H1 (cell line): ENCODE measurements at regions not wholly inside any gene's neighbourhood (a gene's known extent, or its start where the extent isn't known, plus 50 kb on each side); places are given as distances from the start of the nearest gene placed in this dataset.

Experiments used
- CTCF ChIA-PET: fragments of 300-600 bp; sonication (Branson Sonifier 250); formaldehyde crosslinking; loops from one replicate; lab custom pipeline; 2021; ENCODE audit not compliant: partially characterized antibody; lab: Charles Lee
- POLR2A ChIA-PET: fragments of 300-600 bp; sonication (Branson Sonifier 250); formaldehyde crosslinking; loops from one replicate; lab custom pipeline; 2021; ENCODE audit warnings: inconsistent platforms; ENCODE audit not compliant: partially characterized antibody; lab: Charles Lee
- DNase-seq, 2 experiments: peaks; one replicate each; pipeline versions ENCODE4 v3.0.0 to v3.0.0-alpha.2; 2010 to 2022; ENCODE audit warnings: low spot score in 2 of 2, low read depth in 1 of 2, mixed read lengths in 1 of 2
- FAIRE-seq: peaks from 2 replicates; lab custom pipeline; 2011; peaks lifted over from hg19 to GRCh38; lab: Jason Lieb, UNC
- H2AFZ ChIP-seq: 2 replicates; pipeline ENCODE4 v1.8.1; 2012; ENCODE audit warnings: low read length, inconsistent platforms
- H2AK5ac ChIP-seq: 2 replicates; pipeline ENCODE4 v1.6.1; 2013; ENCODE audit warnings: low read depth, low read length
- H2BK120ac ChIP-seq: replicated peaks from 2 replicates; pipeline ENCODE3; 2013; ENCODE audit warnings: low read depth, low read length, inconsistent platforms
- H2BK12ac ChIP-seq: 2 replicates; pipeline ENCODE4 v1.6.1; 2013; ENCODE audit warnings: low read depth, low read length
- H2BK15ac ChIP-seq: 2 replicates; pipeline ENCODE4 v1.6.1; 2013; ENCODE audit warnings: low read length
- H2BK20ac ChIP-seq: 2 replicates; pipeline ENCODE4 v1.6.1; 2013; ENCODE audit warnings: low read length
- H2BK5ac ChIP-seq: 2 replicates; pipeline ENCODE4 v1.6.1; 2013; ENCODE audit warnings: low read depth, low read length
- H3K14ac ChIP-seq: 2 replicates; pipeline ENCODE4 v1.6.1; 2013; ENCODE audit warnings: inconsistent platforms; ENCODE audit not compliant: insufficient read length
- H3K18ac ChIP-seq: 2 replicates; pipeline ENCODE4 v1.6.1; 2013; ENCODE audit warnings: low read length; ENCODE audit errors: extremely low read depth
- H3K23ac ChIP-seq: 2 replicates; pipeline ENCODE4 v1.6.1; 2013; ENCODE audit warnings: inconsistent platforms; ENCODE audit not compliant: insufficient read length
- H3K23me2 ChIP-seq: 2 replicates; pipeline ENCODE4 v1.6.1; 2013; ENCODE audit warnings: low read depth, low read length
- H3K27ac ChIP-seq: 2 replicates; pipeline ENCODE4 v1.6.1; 2011; ENCODE audit warnings: low read depth, low read length, inconsistent platforms
- H3K27me3 ChIP-seq, 4 experiments: replicated peaks in 1 of 4; 1 replicate in 1 of 4; 2 replicates in 3 of 4; pipeline versions ENCODE4 v1.6.1 to v1.8.1; 2011 to 2013; ENCODE audit warnings: low read length in 3 of 4, mild to moderate bottlenecking in 3 of 4, inconsistent platforms in 2 of 4, mixed read lengths in 2 of 4, moderate library complexity in 1 of 4; ENCODE audit not compliant: control insufficient read depth in 3 of 4, insufficient read depth in 3 of 4; ENCODE audit errors: extremely low read depth in 1 of 4
- H3K36me3 ChIP-seq, 4 experiments: 2 replicates each; pipeline versions ENCODE4 v1.6.1 to v1.8.1; 2011 to 2013; ENCODE audit warnings: mild to moderate bottlenecking in 4 of 4, low read length in 3 of 4, moderate library complexity in 2 of 4, control low read depth in 1 of 4, inconsistent platforms in 1 of 4; ENCODE audit not compliant: insufficient read depth in 4 of 4, control insufficient read depth in 2 of 4
- H3K4ac ChIP-seq: replicated peaks from 2 replicates; pipeline ENCODE3; 2013; ENCODE audit warnings: low read length, low read depth, mixed read lengths, inconsistent platforms; ENCODE audit not compliant: insufficient read length
- H3K4me1 ChIP-seq, 4 experiments: replicated peaks in 1 of 4; 1 replicate in 1 of 4; 2 replicates in 3 of 4; pipeline versions ENCODE4 v1.6.1 to v1.8.1; 2011 to 2013; ENCODE audit warnings: low read length in 3 of 4, inconsistent platforms in 2 of 4, mixed read lengths in 1 of 4; ENCODE audit not compliant: insufficient read depth in 4 of 4, control insufficient read depth in 3 of 4
- H3K4me2 ChIP-seq, 2 experiments: 2 replicates each; pipeline versions ENCODE4 v1.6.1 to v1.8.1; 2011 to 2013; ENCODE audit warnings: low read depth in 2 of 2, low read length in 2 of 2, control low read depth in 1 of 2, inconsistent platforms in 1 of 2, mild to moderate bottlenecking in 1 of 2; ENCODE audit not compliant: insufficient read depth in 1 of 2
- H3K4me3 ChIP-seq, 4 experiments: fragments of 200-600, 300-600 bp in 1 of 4; sonication (generic), shearing (Covaris generic), sonication (Bioruptor Twin) in 1 of 4; 2 replicates each; pipeline versions ENCODE4 v1.5.1 to v1.8.1; 2011 to 2016; ENCODE audit warnings: low read length in 4 of 4, low read depth in 3 of 4, control low read depth in 2 of 4, inconsistent platforms in 2 of 4, mild to moderate bottlenecking in 2 of 4, mixed read lengths in 1 of 4, moderate library complexity in 1 of 4; ENCODE audit not compliant: insufficient read depth in 2 of 4; ENCODE audit errors: extremely low read depth in 1 of 4
- H3K56ac ChIP-seq: replicated peaks from 2 replicates; pipeline ENCODE3; 2013; ENCODE audit warnings: low read depth, mild to moderate bottlenecking, mixed read lengths, low read length, inconsistent platforms; ENCODE audit not compliant: insufficient read length
- H3K79me1 ChIP-seq: 2 replicates; pipeline ENCODE4 v1.6.1; 2013; ENCODE audit warnings: low read depth, low read length, control low read depth
- H3K79me2 ChIP-seq, 2 experiments: 2 replicates each; pipeline versions ENCODE4 v1.6.1 to v1.8.1; 2012 to 2013; ENCODE audit warnings: low read length in 2 of 2, mild to moderate bottlenecking in 2 of 2, inconsistent platforms in 1 of 2; ENCODE audit not compliant: insufficient read depth in 2 of 2, control insufficient read depth in 1 of 2
- H3K9ac ChIP-seq, 4 experiments: replicated peaks in 1 of 4; 1 replicate in 1 of 4; 2 replicates in 3 of 4; pipeline versions ENCODE4 v1.6.1 to v1.8.1; 2011 to 2013; ENCODE audit warnings: low read depth in 3 of 4, low read length in 3 of 4, control low read depth in 2 of 4, mild to moderate bottlenecking in 2 of 4, moderate library complexity in 2 of 4, inconsistent platforms in 1 of 4; ENCODE audit errors: extremely low read depth in 1 of 4
- H3K9me3 ChIP-seq, 2 experiments: 2 replicates each; pipeline versions ENCODE4 v1.6.1 to v1.8.1; 2012 to 2013; ENCODE audit warnings: mild to moderate bottlenecking in 2 of 2, moderate library complexity in 2 of 2, control low read depth in 1 of 2, inconsistent platforms in 1 of 2, low read depth in 1 of 2, low read length in 1 of 2, mixed read lengths in 1 of 2; ENCODE audit not compliant: insufficient read depth in 2 of 2
- H4K20me1 ChIP-seq, 2 experiments: replicated peaks in 1 of 2; 2 replicates each; pipeline versions ENCODE3 to v1.8.1; 2011 to 2013; ENCODE audit warnings: inconsistent platforms in 2 of 2, low read length in 2 of 2, mild to moderate bottlenecking in 1 of 2; ENCODE audit not compliant: insufficient read depth in 2 of 2, control insufficient read depth in 1 of 2
- H4K5ac ChIP-seq: 2 replicates; pipeline ENCODE4 v1.6.1; 2013; ENCODE audit warnings: low read length, low read depth, mixed read lengths, inconsistent platforms; ENCODE audit not compliant: insufficient read length
- H4K8ac ChIP-seq: 2 replicates; pipeline ENCODE4 v1.8.0; 2013; ENCODE audit warnings: mild to moderate bottlenecking, moderate library complexity, low read length, inconsistent platforms; ENCODE audit not compliant: insufficient read depth; ENCODE audit errors: extremely low read depth
- H4K91ac ChIP-seq: replicated peaks from 2 replicates; pipeline ENCODE3; 2013; ENCODE audit warnings: low read length, mixed read lengths, inconsistent platforms; ENCODE audit not compliant: insufficient read length
- ATF2 ChIP-seq: IDR thresholded peaks from 2 replicates; pipeline ENCODE4 v1.6.1; 2012; ENCODE audit warnings: low read length, inconsistent platforms
- BCL11A ChIP-seq, 2 experiments: IDR thresholded peaks; one replicate each; pipeline ENCODE4 v1.6.1; 2011; ENCODE audit warnings: low read depth in 2 of 2, low read length in 2 of 2, mild to moderate bottlenecking in 2 of 2
- EP300 ChIP-seq, 2 experiments: IDR thresholded peaks; 1 replicate in 1 of 2; 2 replicates in 1 of 2; pipeline ENCODE4 v1.6.1; 2011 to 2012; ENCODE audit warnings: low read depth in 2 of 2, low read length in 2 of 2, mild to moderate bottlenecking in 2 of 2, borderline replicate concordance in 1 of 2, inconsistent platforms in 1 of 2, moderate library complexity in 1 of 2
- GTF2F1 ChIP-seq: IDR thresholded peaks from 2 replicates; pipeline ENCODE4 v1.6.1; 2012; ENCODE audit warnings: low read depth, low read length, improper control_type of control experiment, borderline replicate concordance
- JUND ChIP-seq: IDR thresholded peaks from 2 replicates; pipeline ENCODE4 v1.6.1; 2011; ENCODE audit warnings: mild to moderate bottlenecking, improper control_type of control experiment, low read length
- MAX ChIP-seq: IDR thresholded peaks from 2 replicates; pipeline ENCODE4 v1.6.1; 2012; ENCODE audit warnings: inconsistent platforms
- NANOG ChIP-seq: IDR thresholded peaks from 2 replicates; pipeline ENCODE4 v1.6.1; 2011; ENCODE audit warnings: low read length, low read depth, mild to moderate bottlenecking, inconsistent platforms; ENCODE audit not compliant: insufficient read depth, poor library complexity, severe bottlenecking
- RAD21 ChIP-seq, 2 experiments: IDR thresholded peaks in 1 of 2; conservative IDR thresholded peaks in 1 of 2; 2 replicates each; pipeline ENCODE4 v1.6.1; 2011; ENCODE audit warnings: low read depth in 2 of 2, low read length in 2 of 2, improper control_type of control experiment in 1 of 2, inconsistent platforms in 1 of 2, mild to moderate bottlenecking in 1 of 2, moderate library complexity in 1 of 2
- RXRA ChIP-seq: IDR thresholded peaks from 2 replicates; pipeline ENCODE4 v1.6.1; 2011; ENCODE audit warnings: low read depth, mild to moderate bottlenecking, low read length, moderate library complexity; ENCODE audit not compliant: insufficient read depth
- SRF ChIP-seq: IDR thresholded peaks from 2 replicates; pipeline ENCODE4 v1.6.1; 2011; ENCODE audit warnings: mild to moderate bottlenecking, low read depth, low read length, moderate library complexity
- ZNF274 ChIP-seq: IDR thresholded peaks from 2 replicates; pipeline ENCODE4 v1.7.0; 2012; ENCODE audit warnings: low read length, borderline replicate concordance; ENCODE audit errors: extremely low read depth
- WGBS, 2 experiments: shearing (Covaris generic) in 1 of 2; methylation state at CpG; one replicate each; pipeline versions ENCODE4 v1.1.6 to v1.1.7; 2013 to 2015; ENCODE audit warnings: low lambda C conversion rate in 2 of 2, mixed read lengths in 2 of 2, inconsistent platforms in 1 of 2, low coverage in 1 of 2, missing lambda C conversion rate in 1 of 2; ENCODE audit not compliant: insufficient replicate concordance in 2 of 2, insufficient coverage in 1 of 2, insufficient read length in 1 of 2; ENCODE audit errors: extremely low coverage in 1 of 2, missing lambda C conversion rate in 1 of 2; 5-methylcytosine and 5-hydroxymethylcytosine counted together

- Histone ChIP-seq H3K36me3 (no peaks in the 10 kb centered on the region), H2BK12ac (no peak overlapping the region), H4K20me1 (no peaks in the 10 kb centered on the region), H2BK20ac (no peak overlapping the region), H4K91ac (no peak overlapping the region), H3K4me3 (no peak overlapping the region), H3K18ac (no peak overlapping the region), H3K4ac (no peak overlapping the region), H3K23ac (no peak overlapping the region), H2BK15ac (no peak overlapping the region), H3K4me1 (no peaks in the 10 kb centered on the region), H4K8ac (no peak overlapping the region), H2AK5ac (no peak overlapping the region), H3K79me2 (no peaks in the 10 kb centered on the region), H3K27ac (no peak overlapping the region)
- 84% methylated on average over 5 of the region's 5 CpGs; no CpG with 5 or more reads in 1 of the 2 experiments for WGBS, 2 experiments
- CTCF ChIA-PET = interaction anchor here (1.5 kb wide), 2 partner anchors 11 to 154 kb away, joined by 5 read pairs; no protein-coding TSS in a partner anchor
- FAIRE-seq = no peak
- POLR2A ChIA-PET = no interaction called here
- DNase-seq = peak in 1 of 2 experiments; percentile 23
- TF ChIP-seq BCL11A (IDR thresholded peaks at IDR 0.05; ENCODE audit: low read depth in 2 of 2, low read length in 2 of 2) = no peak
- no peak for TF ChIP-seq ZNF274
- TF ChIP-seq SRF = no peak
- no peak for TF ChIP-seq RAD21 (IDR thresholded peaks at IDR 0.05 in 1 of 2, conservative IDR thresholded peaks at IDR 0.05 in 1 of 2; ENCODE audit: low read depth in 2 of 2, low read length in 2 of 2)
- no peak for TF ChIP-seq MAX
- no peak for TF ChIP-seq NANOG
- no peak for TF ChIP-seq EP300 (IDR thresholded peaks at IDR 0.05; ENCODE audit: borderline replicate concordance in 1 of 2, low read depth in 2 of 2, low read length in 2 of 2)
- no peak for TF ChIP-seq ATF2
- TF ChIP-seq GTF2F1 = no peak
- no peak for TF ChIP-seq RXRA
- no peak for TF ChIP-seq JUND
- TF ChIP-seq, all 59 proteins: peak for 0
- Histone ChIP-seq H3K9me3 (no peaks in the 10 kb centered on the region), H2AFZ (no peak overlapping the region), H4K5ac (no peak overlapping the region), H3K56ac (no peak overlapping the region), H3K79me1 (no peaks in the 10 kb centered on the region), H3K4me2 (no peak overlapping the region), H3K14ac (no peak overlapping the region), H3K9ac (no peak overlapping the region), H3K23me2 (no peaks in the 10 kb centered on the region), H2BK120ac (no peak overlapping the region), H2BK5ac (no peak overlapping the region), H3K27me3 (no peaks in the 10 kb centered on the region)
Observed at GRCh38 chr16:49195237-49195548, 86.4 kb downstream of the CBLN1 start.
